NT2/D1 (cell line): ENCODE measurements at regions not wholly inside any gene's neighbourhood (a gene's known extent, or its start where the extent isn't known, plus 50 kb on each side); places are given as distances from the start of the nearest gene placed in this dataset.
"Not testable (repeated sequence)": the region's sequence is repeated elsewhere in the genome, so short reads cannot be mapped to it uniquely, and the experiment has no call there.

Experiments
- YY1 ChIP-seq: IDR thresholded peaks from 2 replicates; pipeline ENCODE4 v1.6.1; 2011; ENCODE audit not compliant: insufficient read length, insufficient read depth
- ZNF274 ChIP-seq: IDR thresholded peaks from 2 replicates; pipeline ENCODE4 v1.6.1; 2011; ENCODE audit warnings: mild to moderate bottlenecking, low read depth, low read length

- TF ChIP-seq ZNF274, YY1: not testable (repeated sequence)
Measured at GRCh38 chr1:143644035-143644434, 327.8 kb downstream of the FAM72C start.
